C1 segment of cervical spinal cord (tissue), 14 donors: ENCODE measurements at regions not wholly inside any gene's neighbourhood (a gene's known extent, or its start where the extent isn't known, plus 50 kb on each side); places are given as distances from the start of the nearest gene placed in this dataset.
"Not testable (repeated sequence)": the region's sequence is repeated elsewhere in the genome, so short reads cannot be mapped to it uniquely, and the experiment has no call there.

Experiments
- DNase-seq, 14 donors: peaks; one replicate each; lab custom pipeline; 2025; lab: John Stamatoyannopoulos, UW

DNA sequence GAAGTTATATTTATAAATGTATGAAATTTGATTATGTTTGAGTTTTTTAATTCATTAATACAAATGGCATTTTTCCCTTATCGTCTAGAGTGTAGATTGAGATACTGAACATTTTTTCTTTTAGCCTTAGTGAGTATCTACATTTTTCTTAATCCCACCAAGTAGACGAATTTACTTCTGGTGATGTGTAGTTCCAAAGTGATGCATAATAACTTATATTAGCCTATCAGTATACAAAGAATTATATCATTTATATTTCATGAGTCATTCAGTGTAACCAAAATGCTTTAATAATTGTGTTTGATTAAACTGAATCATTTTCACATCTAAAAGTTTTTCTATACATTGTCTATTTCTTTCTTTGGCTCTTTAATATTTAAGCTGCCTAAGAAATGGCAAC, 745.6 kb upstream of the LUZP2 start:
- DNase-seq: no peak

DNA sequence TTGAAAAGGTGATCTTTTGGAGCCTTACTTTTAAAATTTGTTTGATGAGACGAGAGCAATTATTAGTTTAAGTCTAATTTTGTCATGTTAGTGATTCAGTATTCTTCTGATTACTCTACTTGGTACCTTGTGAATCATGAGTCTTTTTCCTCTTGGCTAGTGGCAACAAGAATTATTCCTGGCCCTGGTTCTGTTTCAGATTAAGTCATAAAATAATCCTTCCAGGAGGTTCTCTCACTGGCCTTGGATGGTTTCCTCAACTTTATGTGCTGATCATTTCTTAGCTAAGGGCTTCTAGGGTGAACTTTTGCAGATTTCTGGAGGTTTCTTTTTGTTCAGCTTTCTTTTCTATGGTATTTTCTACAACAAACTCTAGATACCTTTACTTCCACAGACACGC, 741.8 kb upstream of the LUZP2 start:
- DNase-seq: no peak

DNA sequence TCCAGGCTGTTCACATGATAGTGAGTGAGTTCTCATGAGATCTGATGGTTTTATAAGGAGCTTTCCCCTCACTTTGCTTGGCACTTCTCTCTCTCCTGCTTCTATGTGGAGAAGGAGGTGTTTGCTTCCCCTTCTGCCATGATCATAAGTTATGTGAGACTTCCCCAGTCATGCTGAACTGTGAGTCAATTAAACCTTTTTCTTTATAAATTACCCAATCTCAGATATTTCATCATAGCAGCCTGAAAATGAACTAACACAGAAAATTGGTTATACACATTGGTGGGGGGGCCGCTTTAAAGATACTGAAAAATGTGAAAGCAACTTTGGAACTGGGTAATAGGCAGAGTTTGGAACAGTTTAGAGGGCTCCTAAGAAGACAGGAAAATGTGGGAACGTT, 741.1 kb upstream of the LUZP2 start:
- no peak for DNase-seq

DNA sequence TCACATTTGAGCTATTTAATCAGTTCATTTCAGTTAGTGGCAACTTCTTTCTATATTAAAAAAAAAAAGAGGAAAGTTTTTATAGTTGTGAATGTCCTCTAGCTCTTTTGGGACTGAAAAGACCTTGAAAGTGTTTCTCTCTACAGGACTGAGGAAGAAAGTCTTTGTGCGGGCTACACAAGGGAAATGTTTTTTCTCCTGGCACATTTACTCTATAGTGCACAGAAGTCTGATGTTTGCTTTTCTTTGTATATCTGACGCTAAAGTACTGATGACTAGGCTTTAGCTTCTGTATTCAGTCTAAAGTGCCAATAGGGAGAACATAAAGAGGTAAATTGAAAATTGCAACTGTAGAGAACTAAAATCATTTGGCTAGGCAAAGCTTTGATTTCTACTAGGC, 737.4 kb upstream of the LUZP2 start:
- no peak for DNase-seq

DNA sequence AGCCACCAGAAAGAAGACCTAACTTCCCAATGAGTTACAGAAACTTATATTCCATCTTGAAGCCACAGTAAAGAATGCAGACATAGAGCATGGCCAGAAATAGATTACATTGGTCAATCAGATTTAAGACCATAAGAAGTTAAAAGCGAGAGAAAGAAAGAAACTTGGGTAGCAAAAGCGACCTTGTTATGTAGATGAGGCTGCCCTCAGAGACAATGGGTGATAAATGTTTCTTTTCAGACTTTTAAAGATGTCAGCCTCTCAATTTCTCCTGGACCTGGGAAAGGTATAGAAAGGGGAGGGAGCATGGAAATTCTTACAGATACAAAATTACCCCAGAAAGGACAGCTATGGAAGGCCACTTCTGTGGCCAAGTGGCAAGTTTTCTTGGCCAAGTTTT, 732.6 kb upstream of the LUZP2 start:
- no peak for DNase-seq

DNA sequence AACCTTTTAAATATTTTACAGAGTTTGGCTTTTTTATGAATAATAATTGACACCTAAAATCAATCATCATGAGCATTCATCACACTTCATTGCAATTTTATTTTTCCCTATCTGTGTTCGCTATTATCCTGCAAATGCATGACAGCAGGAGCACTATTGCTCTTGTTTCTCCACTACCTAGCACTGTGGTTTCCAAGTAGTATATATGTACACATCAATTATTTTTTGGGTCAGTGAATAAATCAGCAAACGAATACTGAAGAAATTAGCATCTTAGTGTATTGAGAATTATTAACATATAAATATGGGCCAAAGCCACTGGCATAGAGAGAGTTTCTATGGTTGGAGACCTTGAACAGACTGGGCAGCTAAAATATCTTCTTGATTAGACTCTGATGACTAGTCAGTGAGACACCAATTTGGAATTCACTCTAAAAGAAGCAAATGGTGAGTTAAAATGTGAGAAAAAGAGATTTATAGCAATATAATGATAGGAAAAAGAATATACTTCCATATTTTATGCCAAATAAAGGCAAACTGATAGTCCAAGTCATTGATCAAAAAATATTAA, 731.1 kb upstream of the LUZP2 start:
- no peak for DNase-seq

DNA sequence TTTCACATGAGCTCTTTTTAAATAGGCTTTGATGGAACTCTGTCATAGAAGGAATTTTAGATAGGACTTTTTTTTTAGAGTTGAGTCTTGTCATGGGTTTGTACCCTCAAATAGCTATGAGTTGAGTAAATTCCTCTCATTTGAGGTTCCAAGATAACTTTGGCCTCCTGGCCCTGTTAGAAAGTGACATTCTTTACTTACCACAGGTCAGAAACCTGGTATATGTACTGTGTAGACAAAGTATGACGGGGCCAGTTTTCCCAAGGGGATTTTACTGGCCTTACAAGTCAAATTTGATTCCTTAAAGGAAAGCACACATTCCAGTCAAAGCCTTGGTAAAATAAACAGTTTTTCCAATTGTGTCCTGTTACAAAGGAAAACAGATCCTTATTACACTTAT, 729.3 kb upstream of the LUZP2 start:
- no peak for DNase-seq

DNA sequence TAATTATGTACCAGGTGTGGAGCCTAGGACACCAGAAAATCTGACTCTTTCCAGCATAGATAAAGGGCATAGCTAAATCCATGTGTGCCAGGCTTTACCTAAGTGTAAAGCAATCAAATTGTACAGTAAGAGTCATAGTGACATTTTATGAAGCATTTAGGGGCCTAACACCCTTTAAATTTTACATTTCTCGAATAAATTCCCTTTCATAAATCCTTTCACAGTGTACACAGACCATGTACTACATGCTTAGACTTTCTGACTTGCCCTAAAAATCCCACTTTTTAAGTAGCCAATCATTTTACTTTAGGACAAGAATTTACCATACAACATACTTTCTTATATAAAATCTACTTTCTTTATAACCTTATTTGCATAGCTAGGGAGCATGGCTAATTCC, 727.6 kb upstream of the LUZP2 start:
- no peak for DNase-seq

DNA sequence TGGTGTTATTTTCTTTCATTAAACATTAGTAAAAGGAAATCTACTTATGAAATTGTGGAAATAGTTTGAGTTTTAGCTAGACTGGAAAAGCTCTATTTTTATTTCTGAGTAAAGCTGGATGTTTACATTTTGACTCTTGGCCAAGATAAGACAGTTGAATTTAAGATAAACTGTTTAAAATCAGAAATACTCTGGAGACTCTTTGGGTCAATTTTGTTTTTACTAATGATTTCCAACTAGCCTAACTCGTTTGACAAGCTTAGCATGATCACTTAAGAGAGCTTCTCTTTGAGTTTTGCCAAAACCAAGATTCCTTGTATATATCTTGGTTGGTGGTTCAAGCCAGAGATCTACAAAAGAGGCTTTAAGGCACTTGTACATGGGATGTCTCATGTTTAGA, 724.8 kb upstream of the LUZP2 start:
- no peak for DNase-seq

DNA sequence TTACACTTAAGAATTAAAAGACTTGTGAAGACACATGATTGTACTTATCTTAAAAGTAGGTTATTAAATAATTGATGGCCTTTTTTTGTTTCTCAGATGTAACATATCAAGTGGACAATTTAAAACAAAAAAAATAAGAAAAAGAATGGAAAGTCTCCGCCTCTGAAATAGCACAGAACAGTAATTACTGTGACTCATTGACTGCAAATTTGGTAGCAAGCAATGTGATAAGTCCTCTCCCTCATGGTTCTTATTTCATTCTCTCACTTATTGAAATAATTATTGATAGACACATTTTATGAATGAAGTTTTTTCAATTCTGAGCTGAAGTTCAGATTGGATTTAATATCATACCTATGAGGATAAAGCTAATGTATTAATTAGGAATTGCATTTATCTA, 717.9 kb upstream of the LUZP2 start:
- DNase-seq: no peak

DNA sequence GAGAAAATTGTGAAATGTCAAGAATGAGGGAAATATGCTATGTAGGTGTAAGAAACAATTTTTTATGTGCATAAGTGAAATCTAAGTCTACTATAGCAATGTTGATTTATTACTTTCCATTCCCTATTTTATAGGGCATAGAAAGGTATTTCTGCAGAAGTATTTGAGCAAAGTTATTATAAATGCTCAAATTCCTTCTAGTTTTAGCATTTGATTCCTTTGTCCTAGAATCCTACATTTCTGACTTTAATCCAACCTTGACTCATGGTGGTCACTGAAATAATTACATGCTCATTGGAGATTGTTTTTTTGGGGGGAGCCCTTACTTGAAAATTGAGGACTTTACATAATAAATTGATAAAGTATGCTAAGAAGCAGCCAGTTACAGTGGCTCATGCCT, 716.6 kb upstream of the LUZP2 start:
- no peak for DNase-seq

DNA sequence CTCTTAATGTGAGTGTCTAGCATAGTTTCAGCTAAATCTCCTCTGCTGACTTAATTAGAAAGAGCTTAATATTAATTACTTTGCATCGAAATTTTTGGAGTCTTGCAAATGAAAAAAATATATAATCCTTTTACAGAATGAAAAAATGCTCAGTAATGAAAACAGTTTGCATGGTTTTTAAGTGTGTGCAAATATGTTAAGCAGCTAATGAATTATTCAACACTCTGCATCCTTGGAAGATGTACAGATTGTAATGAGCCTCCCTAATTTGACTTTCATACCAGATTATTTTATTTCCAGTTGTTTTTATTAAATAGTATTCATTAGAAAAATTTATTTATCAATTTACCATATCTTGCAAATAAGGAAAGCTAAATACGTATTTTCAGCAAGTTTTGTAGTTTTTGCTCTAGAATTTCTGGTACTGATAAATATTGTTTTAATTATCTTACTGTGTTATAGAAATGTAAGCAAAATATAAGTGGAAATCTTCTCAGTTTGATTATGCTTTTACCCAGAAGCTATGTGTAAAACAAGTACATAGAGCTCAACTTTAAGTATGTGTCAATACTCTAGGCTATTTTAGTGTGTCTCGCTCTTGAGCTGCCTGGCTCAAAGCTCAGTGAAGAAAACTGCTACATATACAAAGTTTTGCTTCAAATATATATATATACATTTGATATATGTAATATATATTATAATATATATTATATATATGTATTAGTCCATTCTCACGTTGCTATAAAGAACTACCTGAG, 714.9 kb upstream of the LUZP2 start:
- DNase-seq: no peak

DNA sequence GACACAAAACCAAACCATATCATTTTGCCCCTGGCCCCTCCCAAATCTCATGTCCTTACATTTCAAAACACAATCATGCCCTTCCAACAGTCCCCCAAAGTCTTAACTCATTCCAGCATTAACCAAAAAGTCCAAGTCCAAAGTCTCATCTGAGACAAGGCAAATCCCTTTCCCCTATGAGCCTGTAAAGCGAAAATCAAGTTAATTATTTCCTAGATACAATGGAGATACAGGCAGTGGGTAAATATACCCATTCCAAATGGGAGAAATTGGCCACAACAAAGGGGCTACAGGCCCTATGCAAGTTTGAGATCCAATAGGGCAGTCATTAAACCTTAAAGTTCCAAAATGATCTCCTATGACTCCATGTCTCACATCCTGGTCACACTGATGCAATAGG, 709.9 kb upstream of the LUZP2 start:
- DNase-seq: not testable (repeated sequence)

DNA sequence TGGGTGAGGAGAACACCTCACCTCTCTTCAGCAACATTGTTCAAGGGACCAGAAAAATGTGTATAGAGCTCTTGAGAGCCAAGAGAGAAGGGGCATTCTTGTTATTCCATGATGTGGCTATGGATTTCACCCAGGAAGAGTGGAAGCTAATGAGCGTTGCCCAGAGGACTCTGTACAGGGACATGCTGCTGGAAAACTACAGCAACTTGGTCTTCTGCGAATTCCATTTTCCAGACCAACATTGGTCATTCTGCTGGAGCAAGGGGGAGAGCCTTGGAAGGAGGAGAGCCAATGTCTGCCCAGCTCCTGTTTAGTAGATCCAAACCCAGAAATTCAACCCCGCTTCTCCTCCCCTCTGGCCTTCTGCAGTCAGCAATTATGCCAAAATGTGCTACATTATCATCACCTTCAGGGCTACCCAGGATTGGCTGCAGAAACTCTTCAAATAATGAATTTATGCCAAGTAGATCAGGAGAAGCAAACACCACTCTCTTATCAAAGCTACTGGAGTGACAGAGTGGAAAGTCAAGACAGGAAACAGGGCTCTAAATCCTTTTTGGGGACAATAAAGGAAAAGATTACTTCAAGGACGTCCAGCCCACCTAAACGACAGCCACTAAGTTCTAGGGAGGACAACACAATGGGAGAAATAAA, 707.5 kb upstream of the LUZP2 start:
- DNase-seq: no peak

DNA sequence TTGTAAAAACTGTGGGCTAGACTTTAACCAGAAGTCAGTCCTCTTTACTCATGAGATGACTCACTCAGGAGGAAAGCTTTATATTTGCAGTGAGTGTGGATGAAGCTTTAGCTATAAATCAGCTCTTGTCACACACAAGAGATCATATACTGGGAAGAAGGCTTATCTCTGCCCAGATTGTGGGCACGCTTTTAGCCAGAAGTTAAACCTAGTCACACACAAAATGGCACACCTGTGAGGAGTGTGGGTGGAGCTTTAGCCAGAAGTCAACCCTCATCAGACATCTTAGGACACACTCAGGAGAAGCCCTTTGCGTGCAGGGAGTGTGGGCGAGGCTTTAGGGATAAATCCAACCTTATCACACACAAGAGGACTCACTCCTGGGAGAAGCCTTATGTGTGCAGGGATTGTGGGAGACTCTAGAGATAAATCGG, 706.9 kb upstream of the LUZP2 start:
- DNase-seq: no peak

DNA sequence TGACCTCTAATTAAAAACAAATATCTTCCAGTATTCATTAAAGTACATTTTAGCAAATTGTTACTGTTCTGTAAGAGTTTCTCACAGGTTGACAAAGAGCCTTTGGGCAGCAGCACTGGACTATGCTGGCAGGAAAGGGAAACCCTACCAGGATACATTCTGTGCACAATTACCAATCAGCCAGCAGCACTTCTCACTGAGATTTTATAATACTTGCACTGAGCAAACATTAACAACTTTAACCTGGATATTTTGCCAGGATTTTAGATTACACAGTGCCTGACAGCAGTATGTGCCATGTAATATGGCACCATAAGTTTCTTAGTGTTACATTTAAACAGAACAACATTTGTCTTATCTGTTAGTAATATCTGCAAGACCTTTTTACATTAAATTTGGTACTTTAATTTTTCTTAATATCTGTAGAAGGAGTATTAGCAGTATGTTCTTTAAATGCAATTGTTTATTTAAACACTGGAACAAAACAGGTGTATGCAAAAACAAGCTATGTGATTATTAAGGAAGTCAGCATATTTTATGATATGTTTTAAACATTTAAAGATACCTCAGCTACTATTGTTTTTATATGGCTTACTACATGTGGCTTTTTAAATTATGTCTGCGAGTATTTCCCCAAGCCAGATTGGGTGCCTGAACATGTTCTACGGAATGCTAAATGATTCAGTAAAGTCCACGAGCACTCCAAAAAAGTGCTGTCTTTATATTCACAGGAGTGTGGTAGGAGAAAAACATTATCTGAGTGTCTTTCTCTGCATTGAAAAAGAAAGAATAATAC, 699.0 kb upstream of the LUZP2 start:
- DNase-seq: no peak

DNA sequence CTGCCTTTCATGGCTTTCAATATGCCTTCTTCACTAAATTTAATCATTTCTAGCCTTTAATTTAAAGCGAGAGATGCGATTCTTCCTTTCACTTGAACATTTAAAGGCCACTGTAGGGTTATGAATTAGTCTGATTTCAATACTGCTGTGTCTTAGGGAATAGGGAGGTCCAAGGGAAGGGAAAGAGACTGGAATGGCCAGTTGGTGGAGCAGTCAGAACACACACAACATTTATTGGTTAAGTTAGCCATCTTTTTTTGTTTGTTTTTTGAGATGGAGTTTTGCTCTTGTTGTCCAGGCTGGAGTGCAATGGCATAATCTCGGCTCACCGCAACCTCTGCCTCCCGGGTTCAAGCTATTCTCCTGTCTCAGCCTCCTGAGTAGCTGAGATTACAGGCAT, 662.5 kb upstream of the LUZP2 start:
- DNase-seq: not testable (repeated sequence)

DNA sequence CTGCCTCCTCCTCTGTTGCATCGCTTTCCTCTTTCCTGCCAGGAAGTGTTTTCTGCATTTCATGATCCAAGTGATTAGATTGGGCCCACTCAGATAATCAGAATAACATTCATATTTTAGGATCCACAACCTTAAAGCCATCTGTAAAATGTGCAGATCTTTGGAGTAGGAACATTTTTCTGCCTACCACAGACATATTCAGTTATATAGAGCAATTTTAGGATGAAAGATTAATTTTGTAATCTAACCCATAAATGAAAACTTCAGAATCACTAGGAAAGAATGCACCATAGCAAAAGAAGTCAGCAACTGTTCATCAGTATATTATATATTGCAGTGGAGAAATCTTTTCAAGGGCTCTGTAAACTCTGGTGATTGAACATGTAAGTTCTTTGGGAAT, 659.9 kb upstream of the LUZP2 start:
- DNase-seq: no peak

DNA sequence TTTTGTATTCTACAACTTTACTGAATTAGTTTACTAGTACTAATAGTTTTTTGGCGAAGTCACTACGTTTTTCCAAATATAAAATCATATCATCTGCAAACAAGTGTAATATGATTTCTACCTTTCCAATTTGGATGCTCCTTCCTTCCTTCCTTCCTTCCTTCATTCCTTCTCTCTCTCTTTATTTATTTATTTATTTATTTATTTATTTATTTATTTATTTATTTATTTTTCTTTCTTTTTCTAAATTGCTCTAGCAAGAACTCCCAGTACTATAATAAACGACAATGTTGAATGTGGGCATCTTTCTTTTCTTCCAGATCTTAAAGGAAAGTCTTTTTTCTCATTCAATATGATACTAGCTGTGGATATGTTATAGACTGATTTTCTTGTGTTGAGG, 656.0 kb upstream of the LUZP2 start:
- no peak for DNase-seq

DNA sequence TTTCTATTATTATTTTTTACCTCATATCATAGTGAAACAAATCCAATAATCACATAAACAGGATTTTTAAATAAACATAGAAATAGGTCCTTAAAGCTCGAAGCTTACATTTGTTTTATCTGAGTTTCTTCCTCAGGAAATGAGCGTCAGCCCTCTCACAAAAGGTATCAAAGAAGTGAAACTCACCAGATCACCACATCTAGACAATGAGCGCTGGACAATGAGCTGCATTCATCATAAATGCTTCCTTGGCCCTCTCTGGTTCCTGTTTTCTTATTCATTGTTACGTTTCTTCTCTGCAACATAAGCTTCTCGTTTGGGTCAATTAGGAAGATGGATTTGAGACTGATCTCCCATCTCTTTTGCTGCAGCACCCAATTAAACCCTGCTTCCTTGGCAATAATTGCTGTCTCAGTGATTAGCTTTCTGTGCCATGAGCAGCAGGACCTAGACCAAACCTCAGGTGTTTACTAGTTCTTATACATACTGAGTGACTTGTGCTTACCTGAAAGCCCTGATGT, 649.9 kb upstream of the LUZP2 start:
- no peak for DNase-seq

DNA sequence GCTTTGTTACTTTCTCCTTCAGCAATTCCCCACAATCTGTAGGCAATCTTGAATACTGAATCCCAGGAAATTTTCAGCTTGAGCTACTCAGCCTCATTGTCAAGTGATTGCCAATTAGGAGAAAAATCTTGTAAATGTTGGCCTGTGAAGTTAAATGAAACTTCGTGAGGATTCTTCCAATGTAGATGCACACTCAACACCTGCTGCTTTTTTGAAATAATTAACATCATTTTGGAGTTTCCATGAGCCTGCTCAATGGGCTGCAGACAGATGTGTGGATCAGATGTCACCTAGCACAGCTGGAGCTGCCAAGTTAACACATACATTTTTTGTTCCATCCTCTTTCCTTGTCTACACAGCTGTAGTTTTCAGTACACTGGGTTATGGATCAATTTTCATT, 645.6 kb upstream of the LUZP2 start:
- DNase-seq: no peak

DNA sequence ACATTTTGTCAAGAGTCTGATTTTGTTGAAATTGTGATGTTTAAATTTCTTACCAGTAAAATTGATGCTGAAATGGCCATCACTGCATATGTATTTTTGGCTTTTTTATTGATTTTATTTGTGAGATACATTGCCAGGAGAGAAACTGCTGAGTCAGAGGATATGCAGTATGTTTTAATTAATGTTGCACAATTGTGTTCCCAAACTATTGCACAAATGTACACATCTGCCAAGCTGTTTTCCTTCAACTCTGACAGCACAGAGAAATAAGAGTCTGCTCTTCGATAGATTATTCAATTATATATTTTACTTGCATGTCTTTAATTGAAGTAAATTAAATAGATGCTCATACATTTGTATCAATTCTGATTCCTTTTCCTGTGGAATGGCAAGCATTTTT, 640.2 kb upstream of the LUZP2 start:
- no peak for DNase-seq
